GM18951 (cell line): ENCODE measurements at regions not wholly inside any gene's neighbourhood (a gene's known extent, or its start where the extent isn't known, plus 50 kb on each side); places are given as distances from the start of the nearest gene placed in this dataset.
"Not testable (repeated sequence)": the region's sequence is repeated elsewhere in the genome, so short reads cannot be mapped to it uniquely, and the experiment has no call there.

Source experiments
- POLR2A ChIP-seq: IDR thresholded peaks from 4 replicates; pipeline ENCODE4 v1.6.1; 2011; ENCODE audit warnings: mild to moderate bottlenecking; ENCODE audit not compliant: insufficient read length, insufficient read depth; ENCODE audit errors: extremely low read depth
- in situ Hi-C: fragments of 300-500 bp; cut with MboI; formaldehyde crosslinking; loops from one replicate; pipeline ENCODE4 v1.12.0; 2022; ENCODE audit warnings: low sequenced_read_pairs, mixed read lengths, inconsistent platforms; ENCODE audit not compliant: unreplicated experiment

GRCh38 chr9:134548618-134549017, 93.0 kb upstream of the COL5A1 start:
- no peak for TF ChIP-seq POLR2A
- in situ Hi-C loops: no loop called here

GRCh38 chr9:134549336-134549735, 92.3 kb upstream of the COL5A1 start:
- TF ChIP-seq POLR2A: no peak
- in situ Hi-C loops: no loop called here

- in situ Hi-C loops: not testable (repeated sequence)
Measured at GRCh38 chr9:134550081-134550480, 91.5 kb upstream of the COL5A1 start.

- in situ Hi-C loops: no loop called here
- no peak for TF ChIP-seq POLR2A
Measured at GRCh38 chr9:134550584-134550983, 91.0 kb upstream of the COL5A1 start.

- TF ChIP-seq POLR2A: no peak
- in situ Hi-C loops: no loop called here
Measured at GRCh38 chr9:134551176-134551575, 90.4 kb upstream of the COL5A1 start.

- TF ChIP-seq POLR2A: no peak
- in situ Hi-C loops: no loop called here
Measured at GRCh38 chr9:134551644-134552348, 89.8 kb upstream of the COL5A1 start.

- TF ChIP-seq POLR2A: no peak
Measured at GRCh38 chr9:134552349-134552990, 89.1 kb upstream of the COL5A1 start.

DNA sequence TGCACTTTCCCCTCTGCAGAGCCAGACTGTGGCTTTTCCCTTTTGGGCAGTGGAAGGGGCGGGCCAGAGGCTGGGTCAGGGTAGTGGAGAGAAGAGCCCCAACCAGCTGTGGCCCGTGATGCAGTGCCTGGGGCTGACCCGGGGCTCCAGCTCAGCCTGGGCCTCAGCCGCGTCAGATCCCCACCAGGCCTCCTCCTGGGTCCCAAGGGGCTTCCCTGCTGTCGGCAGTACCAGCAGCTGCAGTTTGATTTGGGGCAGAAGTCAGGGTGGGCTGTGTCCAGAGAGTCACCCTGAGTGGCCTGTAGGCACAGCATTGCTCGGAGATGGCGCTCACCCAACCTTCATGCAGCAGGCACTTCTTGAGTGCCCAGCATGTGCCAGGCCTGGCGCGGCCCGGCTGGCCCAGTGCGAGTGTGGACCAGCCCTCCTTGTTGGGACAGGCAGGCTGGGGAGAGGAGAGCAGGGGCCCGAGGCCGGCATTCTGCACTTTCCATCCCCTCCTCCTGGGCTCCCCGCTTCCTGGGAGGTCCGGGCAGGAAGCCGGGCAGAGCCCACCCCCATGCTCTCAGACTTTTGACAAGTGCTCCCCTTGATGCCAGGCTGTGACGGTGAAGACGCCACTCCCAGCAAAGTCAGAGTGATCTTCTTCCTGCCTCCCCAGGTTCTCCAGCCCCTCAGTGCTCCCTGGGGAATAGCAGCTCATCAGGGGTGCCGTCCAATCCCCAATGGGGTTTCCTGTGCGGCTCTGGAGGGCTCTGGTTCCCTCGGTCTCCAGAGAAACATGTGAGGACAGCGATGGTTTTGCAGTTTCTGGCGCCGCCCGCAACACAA, 88.3 kb upstream of the COL5A1 start:
- in situ Hi-C loops: no loop called here
- TF ChIP-seq POLR2A: no peak

More at GRCh38 chr9:134552349-134552990, 89.1 kb upstream of the COL5A1 start:
- in situ Hi-C loops: no loop called here

DNA sequence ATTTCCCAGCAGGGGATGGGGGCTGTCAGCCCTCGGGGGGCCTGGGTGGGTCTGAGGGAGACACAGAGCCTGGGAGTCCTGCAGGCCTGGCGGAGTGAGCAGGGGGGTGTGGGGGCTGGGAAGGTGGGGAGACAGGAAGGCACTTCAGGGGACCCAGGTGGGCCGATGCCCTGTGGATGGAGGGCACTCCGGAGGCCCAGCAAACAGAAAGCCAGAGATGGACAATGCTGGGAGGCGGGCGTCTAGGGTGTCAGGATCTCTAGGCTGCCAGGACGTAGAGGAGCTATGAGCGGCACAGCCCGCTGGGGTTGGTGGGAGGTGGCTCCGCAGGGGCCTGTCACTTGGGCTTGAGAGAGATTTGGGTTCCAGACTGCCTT, 87.6 kb upstream of the COL5A1 start:
- TF ChIP-seq POLR2A: no peak
- in situ Hi-C loops: no loop called here

GRCh38 chr9:134554373-134555093, 87.1 kb upstream of the COL5A1 start:
- no peak for TF ChIP-seq POLR2A
- in situ Hi-C loops: no loop called here

- in situ Hi-C loops: no loop called here
Measured at GRCh38 chr9:134555094-134555650, 86.4 kb upstream of the COL5A1 start.

DNA sequence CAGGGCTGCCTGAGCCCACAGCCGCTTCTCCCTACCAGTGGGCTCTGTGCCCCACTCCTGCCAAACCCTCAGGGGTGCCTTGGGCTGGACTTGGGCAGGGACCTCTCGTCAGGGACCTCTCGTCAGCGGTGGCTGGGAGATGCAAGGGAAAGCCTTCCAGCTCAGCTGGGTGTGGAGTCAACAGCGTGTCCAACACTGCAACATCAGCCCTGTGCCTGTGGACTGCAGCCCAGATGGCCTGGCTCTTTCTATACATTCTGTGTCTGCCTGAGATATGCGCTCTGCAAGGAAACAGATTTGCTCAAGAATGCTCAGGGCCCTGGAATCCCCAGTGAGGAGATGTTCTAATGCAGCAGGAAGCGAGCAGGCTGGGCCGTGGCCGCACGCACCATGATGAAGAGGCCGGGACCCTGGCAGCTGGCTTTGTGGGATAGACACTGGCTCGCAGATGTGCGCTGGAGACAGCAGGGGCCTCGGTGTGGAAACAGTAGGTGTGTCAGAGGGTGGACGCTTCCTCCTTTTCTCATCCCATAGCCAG, 85.0 kb upstream of the COL5A1 start:
- in situ Hi-C loops: no loop called here
- no peak for TF ChIP-seq POLR2A

More at GRCh38 chr9:134555094-134555650, 86.4 kb upstream of the COL5A1 start:
- TF ChIP-seq POLR2A: no peak

- in situ Hi-C loops: no loop called here
- no peak for TF ChIP-seq POLR2A
Measured at GRCh38 chr9:134557331-134557730, 84.3 kb upstream of the COL5A1 start.
